Natural killer cell (primary cell): ENCODE measurements at regions not wholly inside any gene's neighbourhood (a gene's known extent, or its start where the extent isn't known, plus 50 kb on each side); places are given as distances from the start of the nearest gene placed in this dataset.
"Not testable (repeated sequence)": the region's sequence is repeated elsewhere in the genome, so short reads cannot be mapped to it uniquely, and the experiment has no call there.

Experiments used
- ATAC-seq, 3 donors: fragments of 150-1000 bp in 2 of 3; fragments of 200-7000 bp in 1 of 3; cut with Tn5 transposase; 1 replicate in 1 of 3; 2 replicates in 2 of 3; pipeline ENCODE4 v1.10.0; 2021; ENCODE audit warnings: mild to moderate bottlenecking in 2 of 3, moderate library complexity in 2 of 3
- DNase-seq, 2 donors: peaks; one replicate each; pipeline versions ENCODE4 v3.0.0 to v3.0.0-alpha.2; 2013 to 2021; ENCODE audit warnings: mixed read lengths in 1 of 2
- H3K27ac ChIP-seq: one replicate; pipeline ENCODE4 v1.5.1; 2013; ENCODE audit warnings: mild to moderate bottlenecking, low read length
- H3K27me3 ChIP-seq: one replicate; pipeline ENCODE4 v1.6.1; 2013; ENCODE audit warnings: low read length; ENCODE audit not compliant: control insufficient read depth, insufficient read depth
- H3K36me3 ChIP-seq: one replicate; pipeline ENCODE4 v1.6.1; 2013; ENCODE audit warnings: low read length; ENCODE audit not compliant: control insufficient read depth, insufficient read depth
- H3K4me1 ChIP-seq: one replicate; pipeline ENCODE4 v1.6.1; 2013; ENCODE audit warnings: low read length; ENCODE audit not compliant: control insufficient read depth, insufficient read depth
- H3K4me3 ChIP-seq: one replicate; pipeline ENCODE4 v1.5.1; 2013; ENCODE audit warnings: low read length
- H3K9me3 ChIP-seq: one replicate; pipeline ENCODE4 v1.6.1; 2013; ENCODE audit warnings: low read length; ENCODE audit not compliant: control insufficient read depth, insufficient read depth
- H3K27ac Mint-ChIP-seq, 2 donors: one replicate each; pipeline ENCODE4 v1.8.0; 2022; ENCODE audit warnings: mild to moderate bottlenecking in 2 of 2, mixed read lengths in 2 of 2, moderate library complexity in 1 of 2
- H3K27me3 Mint-ChIP-seq, 2 donors: one replicate each; pipeline ENCODE4 v1.8.0; 2022; ENCODE audit warnings: low read depth in 2 of 2, mixed read lengths in 2 of 2
- H3K36me3 Mint-ChIP-seq: one replicate; pipeline ENCODE4 v1.8.0; 2022; ENCODE audit warnings: mixed read lengths
- H3K4me1 Mint-ChIP-seq, 2 donors: one replicate each; pipeline ENCODE4 v1.8.0; 2022; ENCODE audit warnings: mixed read lengths in 2 of 2
- H3K4me3 Mint-ChIP-seq: one replicate; pipeline ENCODE4 v1.8.0; 2022; ENCODE audit warnings: mild to moderate bottlenecking, moderate library complexity, mixed read lengths
- H3K9me3 Mint-ChIP-seq, 2 donors: one replicate each; pipeline ENCODE4 v1.8.0; 2022; ENCODE audit warnings: mixed read lengths in 2 of 2
- WGBS: methylation state at CpG from one replicate; pipeline ENCODE4 v1.1.7; 2013; ENCODE audit warnings: missing lambda C conversion rate; ENCODE audit not compliant: insufficient coverage; 5-methylcytosine and 5-hydroxymethylcytosine counted together
- intact Hi-C: fragments of 100-400 bp; cut with micrococcal nuclease; formaldehyde crosslinking; loops from one replicate; pipeline ENCODE4 v1.14.2; 2022
- TF ChIP-seq, protein P1 (sequence below): fragments of 200-600 bp; IDR thresholded peaks from one replicate; pipeline ENCODE4 v1.8.0; 2022; ENCODE audit warnings: antibody characterized with exemption

DNA sequence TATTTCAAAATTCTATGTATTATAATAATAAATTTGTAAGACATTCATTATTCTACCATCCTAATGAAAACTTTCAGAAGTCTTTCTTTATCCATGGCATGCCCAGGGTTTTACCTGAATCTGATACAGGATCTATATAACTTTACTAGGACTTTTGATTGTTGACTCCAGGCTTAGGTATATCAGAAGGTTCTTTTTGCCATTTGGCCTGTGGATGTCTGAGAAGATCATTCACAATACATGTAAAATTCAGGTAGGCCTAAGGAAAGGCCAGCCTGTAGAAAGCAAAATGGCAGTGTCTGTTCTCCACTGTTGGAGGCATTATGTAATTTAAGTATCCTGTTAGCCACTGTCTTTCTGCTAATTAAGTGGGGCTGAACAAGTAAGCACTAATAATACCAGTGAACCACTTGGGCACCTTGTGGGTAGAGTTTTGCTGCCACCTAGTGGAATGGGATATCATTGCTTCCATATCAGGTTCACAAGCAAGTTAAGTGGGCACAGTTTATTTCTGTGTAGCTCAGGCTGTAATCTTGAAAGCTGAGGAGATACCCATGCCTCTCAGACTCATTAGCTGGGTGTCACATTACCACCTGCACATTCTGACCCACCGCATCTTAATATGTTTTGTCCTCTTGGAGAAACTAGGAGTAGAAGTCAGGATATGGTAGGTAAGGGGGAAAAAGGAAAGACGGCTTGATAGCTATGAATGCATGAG lies 105.5 kb downstream of the SEPTIN7 start:
- DNase-seq: peak; percentile 44 to 90
- peak; percentile 91 to 97 (median 94) for ATAC-seq
- 100% methylated on average over 1 of the region's 2 CpGs for WGBS
- intact Hi-C loops: loop anchor here (1.0 to 5.0 kb wide), 4 partner anchors 199 to 481 kb away; no protein-coding TSS in a partner anchor
- no peaks in the 10 kb centered on the region for H3K27me3 ChIP-seq
- TF ChIP-seq, protein P1, sequence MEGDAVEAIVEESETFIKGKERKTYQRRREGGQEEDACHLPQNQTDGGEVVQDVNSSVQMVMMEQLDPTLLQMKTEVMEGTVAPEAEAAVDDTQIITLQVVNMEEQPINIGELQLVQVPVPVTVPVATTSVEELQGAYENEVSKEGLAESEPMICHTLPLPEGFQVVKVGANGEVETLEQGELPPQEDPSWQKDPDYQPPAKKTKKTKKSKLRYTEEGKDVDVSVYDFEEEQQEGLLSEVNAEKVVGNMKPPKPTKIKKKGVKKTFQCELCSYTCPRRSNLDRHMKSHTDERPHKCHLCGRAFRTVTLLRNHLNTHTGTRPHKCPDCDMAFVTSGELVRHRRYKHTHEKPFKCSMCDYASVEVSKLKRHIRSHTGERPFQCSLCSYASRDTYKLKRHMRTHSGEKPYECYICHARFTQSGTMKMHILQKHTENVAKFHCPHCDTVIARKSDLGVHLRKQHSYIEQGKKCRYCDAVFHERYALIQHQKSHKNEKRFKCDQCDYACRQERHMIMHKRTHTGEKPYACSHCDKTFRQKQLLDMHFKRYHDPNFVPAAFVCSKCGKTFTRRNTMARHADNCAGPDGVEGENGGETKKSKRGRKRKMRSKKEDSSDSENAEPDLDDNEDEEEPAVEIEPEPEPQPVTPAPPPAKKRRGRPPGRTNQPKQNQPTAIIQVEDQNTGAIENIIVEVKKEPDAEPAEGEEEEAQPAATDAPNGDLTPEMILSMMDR: peak; percentile 94
- no peak overlapping the region for H3K4me3 Mint-ChIP-seq
- no peaks in the 10 kb centered on the region for H3K27me3 Mint-ChIP-seq
- no peaks in the 10 kb centered on the region for H3K9me3 ChIP-seq
- H3K4me1 Mint-ChIP-seq: peaks cover 7 to 8% of the 10 kb centered on the region in 2 donors
- no peak overlapping the region for H3K4me3 ChIP-seq
- H3K27ac Mint-ChIP-seq: peak overlapping the region; percentile 38 to 66
- H3K27ac ChIP-seq: peak overlapping the region; percentile 40
- no peaks in the 10 kb centered on the region for H3K4me1 ChIP-seq
- H3K36me3 ChIP-seq: peaks cover 31% of the 10 kb centered on the region
- no peaks in the 10 kb centered on the region for H3K9me3 Mint-ChIP-seq
- H3K36me3 Mint-ChIP-seq: peaks cover 2% of the 10 kb centered on the region

DNA sequence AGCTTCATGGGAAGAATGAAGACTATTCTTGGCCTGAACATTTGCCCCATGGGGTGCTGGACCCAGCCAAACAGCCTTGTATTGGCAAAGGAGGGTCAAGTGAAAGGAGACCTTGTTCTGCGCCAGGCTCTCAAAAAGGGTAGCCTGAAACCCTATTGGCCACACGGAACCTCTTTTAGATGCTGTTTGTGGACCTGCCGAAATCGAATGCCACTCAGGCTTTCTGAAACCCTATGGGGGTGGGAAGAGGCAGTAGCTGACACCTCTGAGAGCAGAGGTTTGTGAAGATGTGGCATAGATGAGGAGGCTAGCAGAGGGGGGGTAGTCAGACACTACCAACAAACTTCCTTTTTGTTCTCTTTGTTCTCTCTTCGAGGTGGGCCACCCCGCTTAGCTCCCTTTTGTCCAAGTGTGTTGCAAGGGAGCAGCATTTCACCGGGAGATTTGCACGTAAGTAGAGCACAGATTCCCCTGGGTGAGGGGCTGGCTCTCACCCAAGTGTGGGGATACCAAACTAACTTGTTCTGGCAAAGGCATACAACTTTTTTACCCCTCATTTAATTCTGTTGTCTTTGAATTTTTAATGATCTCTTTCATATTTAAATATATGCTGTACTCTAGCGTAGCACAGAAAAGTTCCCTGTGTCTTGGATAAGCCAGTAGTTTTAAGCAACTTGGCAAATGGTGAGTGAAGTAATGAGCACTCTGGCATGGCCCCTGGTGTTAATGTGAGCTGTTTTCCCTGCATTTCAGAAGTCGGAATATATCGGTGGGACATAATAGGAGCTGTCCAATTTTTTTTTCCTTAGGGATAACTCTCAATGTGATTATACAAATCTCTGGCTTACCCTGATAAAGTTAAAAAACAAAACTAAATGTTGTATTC lies 107.7 kb downstream of the SEPTIN7 start:
- no peaks in the 10 kb centered on the region for H3K4me1 ChIP-seq
- ATAC-seq: no peak
- Mint-ChIP-seq H3K36me3 (peaks cover 5% of the 10 kb centered on the region), H3K27me3 (no peaks in the 10 kb centered on the region), H3K27ac (peak overlapping the region in 1 of 2 donors; percentile 31), H3K4me1 (peaks cover 7 to 8% of the 10 kb centered on the region in 2 donors), H3K9me3 (no peaks in the 10 kb centered on the region), H3K4me3 (no peak overlapping the region)
- TF ChIP-seq, protein P1: no peak
- no peak overlapping the region for H3K4me3 ChIP-seq
- H3K36me3 ChIP-seq: peaks cover 21% of the 10 kb centered on the region
- H3K27ac ChIP-seq: no peak overlapping the region
- H3K9me3 ChIP-seq: no peaks in the 10 kb centered on the region
- WGBS: 72% methylated on average over 10 of the region's 11 CpGs
- intact Hi-C loops: loop anchor here (5.0 kb wide), 2 partner anchors 201 to 371 kb away; no protein-coding TSS in a partner anchor
- DNase-seq: no peak
- H3K27me3 ChIP-seq: no peaks in the 10 kb centered on the region

- ATAC-seq: no peak
- no peak overlapping the region for H3K27ac Mint-ChIP-seq
- Histone ChIP-seq H3K27ac (no peak overlapping the region), H3K36me3 (peaks cover 11% of the 10 kb centered on the region), H3K4me3 (no peak overlapping the region), H3K9me3 (no peaks in the 10 kb centered on the region), H3K4me1 (no peaks in the 10 kb centered on the region), H3K27me3 (no peaks in the 10 kb centered on the region)
- H3K27me3 Mint-ChIP-seq: no peaks in the 10 kb centered on the region
- intact Hi-C loops: loop anchor here (5.0 kb wide), 2 partner anchors 203 to 373 kb away; no protein-coding TSS in a partner anchor
- 95% methylated on average over 4 of the region's 4 CpGs for WGBS
- TF ChIP-seq, protein P1: no peak
- no peak for DNase-seq
- H3K4me3 Mint-ChIP-seq: no peak overlapping the region
- peaks cover 5% of the 10 kb centered on the region for H3K36me3 Mint-ChIP-seq
- H3K4me1 Mint-ChIP-seq: peaks cover 7 to 8% of the 10 kb centered on the region in 2 donors
- H3K9me3 Mint-ChIP-seq: no peaks in the 10 kb centered on the region
Measured at GRCh38 chr7:35909870-35910357, 109.1 kb downstream of the SEPTIN7 start.

DNA sequence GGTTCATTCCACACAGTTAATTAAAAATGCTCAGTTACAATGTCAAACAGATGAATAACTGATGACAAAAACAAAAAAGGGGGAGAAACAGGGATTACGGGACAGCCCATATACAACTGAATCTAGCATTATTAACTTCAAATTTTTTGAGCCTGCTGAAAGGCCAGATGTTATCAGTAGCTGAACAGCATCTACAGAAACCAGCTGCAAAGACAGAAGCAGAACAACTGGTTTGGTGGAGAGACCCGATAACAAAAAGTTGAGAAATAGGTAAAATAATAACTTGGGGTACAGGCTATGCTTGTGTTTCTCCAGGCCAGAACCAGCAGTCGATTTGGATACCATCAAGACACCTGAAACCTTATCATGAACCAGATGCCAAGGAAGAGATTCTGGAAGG lies 109.8 kb downstream of the SEPTIN7 start:
- H3K4me3 ChIP-seq, H3K4me1 Mint-ChIP-seq, H3K9me3 Mint-ChIP-seq, H3K4me1 ChIP-seq, H3K27me3 Mint-ChIP-seq, H3K27ac ChIP-seq, H3K27me3 ChIP-seq, H3K9me3 ChIP-seq, H3K27ac Mint-ChIP-seq, ATAC-seq, H3K4me3 Mint-ChIP-seq, H3K36me3 ChIP-seq, H3K36me3 Mint-ChIP-seq, intact Hi-C loops, DNase-seq: not testable (repeated sequence)
- WGBS: 93% methylated on average over 2 of the region's 3 CpGs

DNA sequence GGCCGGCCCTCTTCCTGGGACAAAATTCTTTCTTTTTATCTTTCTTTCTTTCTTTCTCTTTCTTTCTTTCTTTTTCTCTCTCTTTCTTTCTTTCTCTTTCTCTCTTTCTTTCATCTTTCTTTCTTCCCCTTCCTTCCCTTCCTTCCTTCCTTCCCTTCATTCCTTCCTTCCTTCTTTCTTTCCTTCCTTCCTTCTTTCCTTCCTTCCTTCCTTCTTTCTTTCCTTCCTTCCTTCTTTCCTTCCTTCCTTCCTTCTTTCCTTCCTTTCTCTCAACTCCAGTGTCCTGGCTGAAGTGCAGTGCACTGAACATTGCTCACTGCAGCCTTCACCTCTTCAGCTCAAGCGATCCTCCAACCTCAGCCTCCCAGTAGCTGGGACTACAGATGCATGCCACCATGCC lies 112.5 kb downstream of the SEPTIN7 start:
- whole genome bisulfite sequencing: 93% methylated on average over 1 of the region's 2 CpGs
- H3K4me1 Mint-ChIP-seq, H3K36me3 Mint-ChIP-seq, H3K9me3 ChIP-seq, H3K36me3 ChIP-seq, H3K4me3 ChIP-seq, ATAC-seq, intact Hi-C loops, DNase-seq, H3K27ac Mint-ChIP-seq, H3K4me3 Mint-ChIP-seq, H3K4me1 ChIP-seq, H3K27me3 Mint-ChIP-seq, H3K27ac ChIP-seq, H3K27me3 ChIP-seq, H3K9me3 Mint-ChIP-seq: not testable (repeated sequence)
